Muscle of leg (tissue), 3 donors: ENCODE measurements at regions not wholly inside any gene's neighbourhood (a gene's known extent, or its start where the extent isn't known, plus 50 kb on each side); places are given as distances from the start of the nearest gene placed in this dataset.
"Not testable (repeated sequence)": the region's sequence is repeated elsewhere in the genome, so short reads cannot be mapped to it uniquely, and the experiment has no call there.

Source experiments
- DNase-seq: peaks from one replicate; pipeline ENCODE4 v3.0.0; 2013
- H3K27ac ChIP-seq: one replicate; pipeline ENCODE4 v1.5.1; 2013; ENCODE audit warnings: mild to moderate bottlenecking, low read length, control low read depth
- H3K27me3 ChIP-seq: one replicate; pipeline ENCODE4 v1.6.1; 2013; ENCODE audit warnings: low read length; ENCODE audit not compliant: control insufficient read depth, insufficient read depth
- H3K36me3 ChIP-seq: one replicate; pipeline ENCODE4 v1.6.1; 2013; ENCODE audit warnings: low read length; ENCODE audit not compliant: control insufficient read depth, insufficient read depth
- H3K4me1 ChIP-seq: one replicate; pipeline ENCODE4 v1.6.1; 2013; ENCODE audit warnings: low read length; ENCODE audit not compliant: control insufficient read depth, insufficient read depth
- H3K4me3 ChIP-seq: one replicate; pipeline ENCODE4 v1.5.1; 2013; ENCODE audit warnings: low read length, control low read depth
- H3K9me3 ChIP-seq: replicated peaks from 2 replicates; pipeline ENCODE4 v1.6.1; 2013; ENCODE audit warnings: low read depth, low read length; ENCODE audit not compliant: control insufficient read depth
- WGBS: methylation state at CpG from one replicate; pipeline ENCODE4 v1.1.5; 2013; ENCODE audit warnings: missing lambda C conversion rate; ENCODE audit not compliant: insufficient coverage; 5-methylcytosine and 5-hydroxymethylcytosine counted together

DNA sequence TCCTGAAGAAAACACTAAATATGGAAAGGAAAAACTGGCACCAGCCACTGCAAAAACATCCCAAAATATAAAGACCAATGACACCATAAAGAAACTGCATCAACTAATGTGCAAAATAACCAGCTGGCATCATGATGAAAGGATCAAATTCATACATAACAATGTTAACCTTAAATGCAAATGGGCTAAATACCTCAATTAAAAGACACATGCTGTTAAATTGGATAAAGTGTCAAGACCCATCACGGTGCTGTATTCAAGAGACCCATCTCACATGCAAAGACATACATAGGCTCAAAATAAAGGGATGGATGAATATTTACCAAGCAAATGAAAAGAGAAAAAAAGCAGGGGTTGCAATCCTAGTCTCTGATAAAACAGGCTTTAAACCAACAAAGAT, 231.9 kb downstream of the RPRM start:
- WGBS = no CpG with 5 or more reads among the region's 1 CpG
- DNase-seq, H3K27ac ChIP-seq, H3K9me3 ChIP-seq, H3K27me3 ChIP-seq, H3K4me1 ChIP-seq, H3K36me3 ChIP-seq, H3K4me3 ChIP-seq: not testable (repeated sequence)

DNA sequence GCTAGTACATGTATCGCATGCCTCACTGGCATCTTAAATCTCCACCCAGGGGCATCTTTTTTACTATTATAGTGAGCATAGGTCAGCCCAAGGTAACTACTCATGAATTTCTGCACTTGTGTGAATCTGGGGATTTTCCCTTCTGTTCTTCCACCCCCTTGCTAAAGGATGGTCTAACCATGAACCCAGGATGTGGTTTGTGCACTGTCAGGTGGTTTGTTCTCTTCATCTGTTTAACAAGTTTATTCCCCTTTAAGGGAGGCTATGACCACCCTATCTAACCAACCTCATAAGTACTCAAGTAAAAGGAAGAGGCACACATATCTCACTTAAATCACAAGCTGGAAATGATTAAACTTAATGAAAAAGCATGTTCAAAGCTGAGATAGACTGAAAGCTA, 243.0 kb downstream of the RPRM start:
- no CpG with 5 or more reads among the region's 1 CpG for WGBS
- H3K27me3 ChIP-seq = no peaks in the 10 kb centered on the region
- no peak overlapping the region for H3K4me3 ChIP-seq
- no peaks in the 10 kb centered on the region for H3K9me3 ChIP-seq
- H3K4me1 ChIP-seq = no peaks in the 10 kb centered on the region
- no peaks in the 10 kb centered on the region for H3K36me3 ChIP-seq
- DNase-seq = no peak
- no peak overlapping the region for H3K27ac ChIP-seq

DNA sequence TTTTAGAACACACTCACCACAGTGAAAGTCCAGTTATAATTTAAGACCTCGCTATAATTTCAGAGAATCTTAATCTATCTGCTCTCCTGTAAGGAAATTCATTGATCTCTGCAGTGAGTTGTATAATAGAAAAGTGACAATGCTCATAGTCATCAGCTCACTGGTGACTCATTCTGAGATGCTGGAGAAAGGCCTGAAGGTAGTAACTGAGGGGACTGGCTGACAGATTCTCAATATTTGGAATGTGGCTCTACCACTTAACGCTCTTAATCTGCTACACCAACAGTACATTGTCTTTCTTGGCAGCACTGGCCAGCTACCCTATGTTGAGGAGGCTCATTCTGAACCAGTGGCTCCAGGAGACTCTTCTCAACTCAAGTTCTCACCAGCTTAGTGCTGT, 246.1 kb downstream of the RPRM start:
- no peak for DNase-seq
- no CpG with 5 or more reads among the region's 2 CpGs for WGBS
- Histone ChIP-seq H3K27ac (no peak overlapping the region), H3K36me3 (no peaks in the 10 kb centered on the region), H3K9me3 (no peaks in the 10 kb centered on the region), H3K4me3 (no peak overlapping the region), H3K4me1 (no peaks in the 10 kb centered on the region), H3K27me3 (no peaks in the 10 kb centered on the region)

DNA sequence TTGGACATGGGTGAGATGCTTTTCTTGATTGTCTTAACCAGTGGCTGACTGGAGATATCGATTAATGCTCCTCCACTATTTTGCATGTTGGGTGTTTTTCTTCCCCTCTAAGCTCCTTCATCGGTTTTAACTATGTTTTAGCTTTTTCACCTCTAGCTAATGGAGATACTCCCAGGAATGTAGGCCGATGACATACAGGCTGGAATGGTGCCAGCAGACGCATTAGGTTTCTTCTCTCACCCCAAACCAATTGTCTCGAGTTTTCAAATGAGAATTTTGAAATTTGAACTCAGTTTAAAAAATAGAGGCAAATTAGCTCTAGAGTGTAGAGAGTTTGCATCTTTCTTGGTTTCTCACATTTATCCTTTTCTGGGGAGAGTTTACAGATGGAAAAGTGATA, 247.6 kb downstream of the RPRM start:
- DNase-seq = peak; percentile 21
- Histone ChIP-seq H3K27ac (no peak overlapping the region), H3K27me3 (no peaks in the 10 kb centered on the region), H3K9me3 (no peaks in the 10 kb centered on the region), H3K4me3 (no peak overlapping the region), H3K4me1 (no peaks in the 10 kb centered on the region), H3K36me3 (no peaks in the 10 kb centered on the region)
- no CpG with 5 or more reads among the region's 5 CpGs for whole genome bisulfite sequencing

DNA sequence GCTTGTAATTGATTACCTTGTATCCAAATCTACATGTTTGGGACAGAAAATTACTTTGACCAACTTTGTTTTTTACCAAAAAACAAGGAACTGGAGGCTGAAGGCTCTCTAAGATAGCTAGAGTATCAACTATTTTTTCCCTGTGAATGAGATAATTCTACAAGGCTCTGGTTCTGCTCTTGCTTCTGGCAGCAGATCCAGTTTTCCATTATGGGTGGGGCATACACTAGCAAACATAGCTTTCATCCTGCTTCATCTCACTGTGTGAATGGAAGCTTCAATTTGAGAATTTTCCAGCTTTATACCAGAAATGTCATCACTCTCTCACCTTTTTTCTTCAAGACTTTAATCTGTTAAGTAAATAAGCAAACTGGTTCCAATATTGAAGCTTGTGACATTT, 249.7 kb downstream of the RPRM start:
- peak; percentile 37 for DNase-seq
- no peak overlapping the region for H3K27ac ChIP-seq
- no peaks in the 10 kb centered on the region for H3K9me3 ChIP-seq
- H3K4me3 ChIP-seq = no peak overlapping the region
- H3K27me3 ChIP-seq = no peaks in the 10 kb centered on the region
- H3K36me3 ChIP-seq = no peaks in the 10 kb centered on the region
- H3K4me1 ChIP-seq = no peaks in the 10 kb centered on the region

DNA sequence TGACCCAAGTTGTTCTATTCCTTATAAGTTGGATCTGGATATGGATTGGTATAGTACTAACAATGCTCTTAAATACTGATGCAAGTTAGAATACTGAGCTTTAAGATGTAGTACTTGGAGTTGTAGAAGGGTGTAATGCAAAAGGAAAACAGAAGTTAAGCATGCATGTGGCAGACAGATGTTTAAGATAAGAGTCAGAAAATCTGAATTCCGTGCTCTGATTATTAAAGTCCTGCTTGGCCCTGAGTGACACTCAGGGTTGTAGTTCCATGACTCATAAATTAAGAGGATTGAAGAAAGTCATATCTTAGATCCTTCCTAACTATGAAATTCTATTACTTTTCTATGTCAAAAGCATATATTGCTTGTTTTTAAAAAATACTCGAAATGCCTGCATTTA, 250.6 kb downstream of the RPRM start:
- Histone ChIP-seq H3K36me3 (no peaks in the 10 kb centered on the region), H3K27me3 (no peaks in the 10 kb centered on the region), H3K4me1 (no peaks in the 10 kb centered on the region), H3K4me3 (no peak overlapping the region), H3K9me3 (no peaks in the 10 kb centered on the region), H3K27ac (no peak overlapping the region)
- peak; percentile 7 for DNase-seq
- WGBS = no CpG with 5 or more reads among the region's 2 CpGs

DNA sequence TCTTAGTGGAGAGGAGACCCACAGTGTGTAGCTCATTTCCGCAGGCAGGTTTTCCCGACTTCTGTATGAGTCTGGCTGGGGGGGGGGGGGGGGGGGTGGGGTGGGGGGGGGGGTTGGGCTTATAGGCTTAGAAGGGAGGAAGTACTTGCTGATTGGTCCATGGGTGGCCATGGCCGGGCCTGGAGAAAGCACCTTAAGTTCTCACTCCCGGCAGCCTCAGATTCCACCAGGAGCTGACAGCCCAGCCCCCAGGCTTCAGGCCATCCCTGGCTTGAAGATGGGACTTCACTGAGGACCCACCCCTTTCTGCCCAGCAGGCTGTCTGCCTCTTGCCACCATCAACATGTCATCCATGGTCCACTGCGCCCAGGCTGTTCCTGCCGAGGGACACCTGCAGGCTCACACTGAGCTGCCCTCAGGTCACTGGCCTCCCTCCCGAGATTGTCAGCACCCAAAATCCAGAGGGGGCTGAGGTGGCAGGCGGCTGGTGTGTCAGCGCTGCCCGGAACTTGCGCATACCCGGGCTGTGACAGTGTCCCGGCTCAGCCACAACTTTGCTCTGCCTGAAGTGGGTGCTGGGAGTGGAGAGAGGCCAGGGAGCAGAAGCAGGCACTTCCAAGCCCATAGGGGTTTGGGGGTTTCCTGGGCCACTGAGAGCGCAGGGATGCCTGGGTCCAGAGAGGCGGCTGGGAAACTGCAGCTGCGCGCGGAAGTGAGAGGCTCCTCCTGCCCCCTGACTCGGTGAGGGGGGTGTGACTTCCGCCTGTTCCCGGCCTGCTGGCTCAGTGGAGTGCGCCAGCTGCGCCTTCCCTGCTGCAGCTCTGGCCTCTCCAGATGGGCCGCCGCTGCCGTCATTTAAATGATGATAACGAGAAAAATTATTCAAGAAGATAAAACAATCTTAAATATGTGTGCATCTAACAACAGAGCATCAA, 256.1 kb downstream of the RPRM start:
- DNase-seq = no peak
- Histone ChIP-seq H3K27me3 (no peaks in the 10 kb centered on the region), H3K27ac (no peak overlapping the region), H3K9me3 (no peaks in the 10 kb centered on the region), H3K4me1 (no peaks in the 10 kb centered on the region), H3K36me3 (no peaks in the 10 kb centered on the region), H3K4me3 (no peak overlapping the region)
- WGBS = 90% methylated on average over 17 of the region's 27 CpGs

DNA sequence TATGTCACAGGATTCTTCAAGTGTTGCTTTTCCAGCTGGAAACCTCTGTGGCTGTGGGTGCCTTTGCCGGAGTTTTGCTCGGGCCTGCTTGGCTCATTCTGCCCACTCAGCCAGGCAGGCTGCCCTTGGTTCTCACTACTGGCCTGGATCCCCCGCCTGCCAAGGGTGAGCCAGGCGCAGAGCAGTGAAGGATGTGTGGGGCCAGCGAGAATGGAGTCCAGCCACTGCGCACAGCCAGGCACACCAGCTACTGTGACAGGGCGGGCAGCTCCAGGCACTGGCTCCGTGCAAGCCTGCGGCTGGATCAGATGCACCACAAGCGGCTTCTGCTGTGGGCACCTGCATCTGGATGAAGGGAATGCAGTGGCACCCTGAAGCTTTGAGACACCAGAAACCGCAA, 257.1 kb downstream of the RPRM start:
- Histone ChIP-seq H3K9me3 (no peaks in the 10 kb centered on the region), H3K36me3 (no peaks in the 10 kb centered on the region), H3K4me3 (no peak overlapping the region), H3K27ac (no peak overlapping the region), H3K4me1 (no peaks in the 10 kb centered on the region), H3K27me3 (no peaks in the 10 kb centered on the region)
- DNase-seq = no peak
- 93% methylated on average over 10 of the region's 11 CpGs for WGBS

DNA sequence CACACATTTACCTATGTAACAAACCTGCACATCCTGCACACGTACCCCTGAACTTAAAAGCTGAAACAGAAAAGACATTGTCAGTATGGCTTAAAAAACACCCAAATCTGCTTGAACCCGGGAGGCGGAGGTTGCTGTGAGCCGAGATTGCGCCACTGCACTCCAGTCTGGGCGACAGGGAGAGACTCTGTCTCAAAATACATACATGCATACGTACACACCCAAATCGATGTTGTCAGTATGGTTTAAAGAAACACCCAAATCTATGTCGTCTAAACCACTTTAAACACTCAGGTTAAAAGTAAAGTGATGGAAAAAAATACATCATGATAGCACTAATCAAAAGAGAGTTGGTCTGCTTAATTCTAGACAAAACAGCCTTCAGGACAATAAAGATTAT, 257.5 kb downstream of the RPRM start:
- no peak for DNase-seq
- WGBS = 76% methylated on average over 4 of the region's 9 CpGs
- no peaks in the 10 kb centered on the region for H3K9me3 ChIP-seq
- H3K27me3 ChIP-seq = no peaks in the 10 kb centered on the region
- H3K4me3 ChIP-seq = no peak overlapping the region
- no peaks in the 10 kb centered on the region for H3K36me3 ChIP-seq
- no peaks in the 10 kb centered on the region for H3K4me1 ChIP-seq
- no peak overlapping the region for H3K27ac ChIP-seq

DNA sequence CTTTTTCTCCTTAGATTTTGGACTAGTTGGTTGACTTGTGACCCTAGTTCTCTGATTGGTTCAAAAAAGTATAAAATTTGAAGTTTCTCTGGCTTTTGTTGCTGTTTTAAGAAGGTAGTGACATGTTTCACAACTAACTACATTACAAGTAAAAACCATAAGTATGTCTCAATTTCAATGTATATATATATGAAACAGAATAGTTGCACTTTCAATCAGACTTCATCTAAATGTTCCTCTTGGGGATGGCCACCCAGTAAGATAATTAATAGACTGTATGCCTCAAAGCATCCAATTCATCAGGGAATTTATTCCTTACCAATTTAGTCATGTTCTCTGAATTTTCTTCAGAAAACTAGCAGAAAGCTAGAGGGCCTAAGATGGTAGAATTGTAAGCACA, 259.7 kb downstream of the RPRM start:
- no peaks in the 10 kb centered on the region for H3K36me3 ChIP-seq
- H3K4me1 ChIP-seq = no peaks in the 10 kb centered on the region
- no peak overlapping the region for H3K27ac ChIP-seq
- no peaks in the 10 kb centered on the region for H3K9me3 ChIP-seq
- no peak overlapping the region for H3K4me3 ChIP-seq
- DNase-seq = no peak
- H3K27me3 ChIP-seq = no peaks in the 10 kb centered on the region

DNA sequence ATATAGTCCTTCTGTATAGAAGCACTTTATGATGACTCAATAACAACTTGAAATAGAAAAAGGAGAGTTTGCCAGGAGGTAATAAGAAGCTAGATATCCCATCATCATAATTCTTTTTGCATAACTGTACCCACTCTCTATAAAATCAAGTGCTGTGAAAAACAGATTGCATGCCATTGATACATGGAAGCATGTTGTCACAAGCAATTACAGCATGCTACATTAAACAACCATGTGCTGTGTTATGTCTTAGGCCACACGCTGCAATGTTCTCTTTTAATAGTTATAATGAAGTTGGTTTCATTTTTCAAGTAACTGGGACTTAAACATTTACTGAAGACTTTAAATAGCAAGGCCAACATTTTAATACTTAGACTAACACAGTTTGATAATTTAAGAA, 264.2 kb downstream of the RPRM start:
- H3K27me3 ChIP-seq = no peaks in the 10 kb centered on the region
- no peak overlapping the region for H3K27ac ChIP-seq
- H3K36me3 ChIP-seq = no peaks in the 10 kb centered on the region
- H3K9me3 ChIP-seq = no peaks in the 10 kb centered on the region
- H3K4me1 ChIP-seq = no peaks in the 10 kb centered on the region
- WGBS = no CpG with 5 or more reads among the region's 1 CpG
- no peak for DNase-seq
- H3K4me3 ChIP-seq = no peak overlapping the region
